Thyroid gland (tissue), 4 donors: ENCODE measurements at regions not wholly inside any gene's neighbourhood (a gene's known extent, or its start where the extent isn't known, plus 50 kb on each side); places are given as distances from the start of the nearest gene placed in this dataset.

Experiments
- CTCF ChIP-seq, 6 experiments: fragments of 200-600 bp in 3 of 6; fragments of 450-650 bp in 3 of 6; sonication (generic) in 3 of 6; IDR thresholded peaks; one replicate each; pipeline ENCODE4 v1.5.1; 2016 to 2019; ENCODE audit warnings: antibody characterized with exemption in 6 of 6, mild to moderate bottlenecking in 2 of 6, inconsistent platforms in 1 of 6, moderate library complexity in 1 of 6
- POLR2A ChIP-seq, 2 donors: fragments of 450-650 bp; IDR thresholded peaks; one replicate each; pipeline ENCODE4 v1.6.1; 2017; ENCODE audit warnings: antibody characterized with exemption in 2 of 2, mild to moderate bottlenecking in 2 of 2, moderate library complexity in 1 of 2

GRCh38 chr7:136640977-136641376, 227.5 kb upstream of the CHRM2 start:
- TF ChIP-seq POLR2A (IDR thresholded peaks at IDR 0.05) (no peak), CTCF (IDR thresholded peaks at IDR 0.05) (no peak)
